NCI-H510A treated with DMSO at 0.1 percent for 48 hours (cell line): ENCODE measurements at regions not wholly inside any gene's neighbourhood (a gene's known extent, or its start where the extent isn't known, plus 50 kb on each side); places are given as distances from the start of the nearest gene placed in this dataset.

Experiments used
- DNase-seq: peaks from one replicate; lab custom pipeline; 2025; lab: John Stamatoyannopoulos, UW

- DNase-seq, result no peak
Measured at GRCh38 chr1:216916890-216917438, 193.7 kb upstream of the ESRRG start.

DNA sequence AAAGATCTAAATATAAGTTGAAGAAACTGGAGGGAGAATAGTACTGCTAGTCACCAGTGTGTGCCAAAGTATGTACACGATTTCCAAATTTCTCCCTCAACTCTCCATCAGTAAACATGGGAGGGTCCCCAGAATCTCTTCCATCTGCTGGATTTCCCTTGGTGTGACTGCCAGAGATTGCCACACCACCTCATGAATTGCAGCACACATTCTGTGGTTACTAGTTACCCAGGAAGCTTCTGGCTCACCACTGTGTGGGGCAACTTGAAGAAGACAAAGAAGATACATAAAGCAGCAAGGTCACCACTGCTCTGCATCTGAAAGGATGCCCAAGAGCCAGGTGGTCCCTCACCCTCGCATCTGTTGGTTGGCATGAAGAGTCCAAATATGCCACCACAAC, 191.7 kb upstream of the ESRRG start:
- no peak for DNase-seq

DNA sequence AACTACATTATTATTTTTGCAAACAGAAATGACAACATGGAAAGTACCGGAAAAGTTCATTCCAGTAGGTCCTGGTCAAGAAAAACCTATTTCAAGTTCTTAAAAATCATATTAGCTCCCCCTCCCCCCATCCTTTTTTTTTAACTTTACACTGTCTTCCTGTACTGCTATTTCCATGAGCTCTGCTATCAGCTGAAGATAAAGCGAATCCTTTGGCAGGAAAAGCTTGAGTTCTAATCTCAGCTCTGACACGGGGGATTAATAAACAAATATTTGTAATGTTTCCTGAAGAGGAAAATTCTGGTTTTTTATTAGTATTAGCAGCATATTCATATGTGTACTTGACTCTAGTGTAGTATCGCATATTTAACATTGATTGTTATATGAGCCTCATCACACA, 190.7 kb upstream of the ESRRG start:
- no peak for DNase-seq

- DNase-seq, result no peak
Measured at GRCh38 chr1:216910081-216910840, 187.0 kb upstream of the ESRRG start.

GRCh38 chr1:216908126-216908525, 184.9 kb upstream of the ESRRG start:
- no peak for DNase-seq

- no peak for DNase-seq
Measured at GRCh38 chr1:216907100-216907499, 183.9 kb upstream of the ESRRG start.

- no peak for DNase-seq
Measured at GRCh38 chr1:216905781-216906180, 182.6 kb upstream of the ESRRG start.

DNA sequence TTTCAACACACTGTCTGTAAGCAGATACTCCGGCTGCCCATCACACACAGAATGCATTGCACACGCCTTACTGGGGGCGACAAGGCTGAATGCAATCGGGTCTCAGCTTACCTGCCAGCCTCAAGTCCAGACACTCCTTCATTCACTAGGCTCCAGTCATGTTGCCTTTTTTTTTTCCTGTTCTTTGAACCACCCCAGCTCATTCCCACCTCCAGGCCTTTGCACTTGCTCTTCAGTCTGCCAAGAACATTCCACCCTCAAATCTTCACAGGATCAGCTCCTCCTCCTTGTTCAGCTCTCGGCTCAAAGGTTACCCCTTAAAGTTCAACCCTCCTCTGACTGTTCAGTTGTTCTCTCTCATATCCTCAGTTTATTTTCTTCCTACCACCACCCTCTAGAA, 181.9 kb upstream of the ESRRG start:
- DNase-seq, result no peak

GRCh38 chr1:216904471-216904870, 181.2 kb upstream of the ESRRG start:
- DNase-seq, result no peak

GRCh38 chr1:216903382-216903740, 180.1 kb upstream of the ESRRG start:
- DNase-seq, result no peak

DNA sequence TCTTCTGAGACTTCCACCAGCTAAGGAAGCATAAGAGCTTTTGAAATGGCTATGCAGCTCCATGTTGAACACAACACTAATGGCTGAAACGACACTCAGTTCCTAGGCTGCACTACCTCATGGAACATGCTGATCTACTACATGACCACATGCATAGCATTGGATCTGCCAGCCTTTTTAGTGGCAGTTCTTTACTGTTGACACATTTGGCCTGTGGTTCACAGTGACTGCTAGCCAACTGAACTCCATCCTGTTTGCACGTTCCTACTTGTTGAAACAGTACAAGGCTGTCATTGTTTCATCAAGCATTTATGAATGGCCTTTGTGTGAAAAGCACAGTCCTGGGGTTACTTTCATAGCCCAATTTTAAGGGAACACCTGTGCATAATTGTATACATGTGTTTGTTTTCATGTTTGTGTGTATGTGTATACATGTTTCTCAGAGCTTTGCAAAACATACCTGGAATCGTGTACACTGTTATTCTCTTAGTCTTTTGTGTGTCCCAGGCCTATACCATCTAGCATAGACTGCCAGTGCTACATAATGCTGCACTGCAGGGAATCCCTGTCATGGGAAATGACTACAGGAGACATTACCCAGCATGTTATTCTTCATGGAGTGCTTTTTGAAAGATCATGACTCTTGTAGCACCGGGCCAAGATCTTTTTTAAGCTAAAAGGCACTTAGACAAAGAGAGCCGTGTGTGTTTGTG, 179.6 kb upstream of the ESRRG start:
- DNase-seq, result no peak

- no peak for DNase-seq
Measured at GRCh38 chr1:216900116-216900620, 176.9 kb upstream of the ESRRG start.

GRCh38 chr1:216898801-216899200, 175.6 kb upstream of the ESRRG start:
- DNase-seq, result no peak

DNA sequence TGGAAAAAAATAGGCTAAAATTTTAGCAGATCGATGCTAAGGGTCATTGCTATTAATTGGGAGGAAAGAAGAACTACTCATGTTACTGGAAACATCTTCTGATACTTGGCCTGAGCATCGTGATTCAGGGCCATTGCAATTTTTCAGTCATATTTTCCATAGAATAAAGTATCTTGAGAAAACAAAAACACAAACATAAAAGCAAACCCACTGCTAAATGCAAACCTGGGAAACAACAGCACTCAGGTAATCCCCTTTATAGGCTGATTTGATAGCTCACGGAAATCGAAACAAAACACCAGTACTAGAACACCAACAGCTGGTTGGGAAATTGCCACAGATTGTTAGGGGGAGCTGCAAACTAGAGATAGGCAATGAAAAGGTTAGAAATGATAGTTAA, 172.9 kb upstream of the ESRRG start:
- no peak for DNase-seq

GRCh38 chr1:216894494-216894893, 171.3 kb upstream of the ESRRG start:
- DNase-seq, result no peak

- DNase-seq, result no peak
Measured at GRCh38 chr1:216892581-216893160, 169.4 kb upstream of the ESRRG start.

- no peak for DNase-seq
Measured at GRCh38 chr1:216890871-216891270, 167.6 kb upstream of the ESRRG start.

- DNase-seq, result no peak
Measured at GRCh38 chr1:216888731-216889130, 165.5 kb upstream of the ESRRG start.

DNA sequence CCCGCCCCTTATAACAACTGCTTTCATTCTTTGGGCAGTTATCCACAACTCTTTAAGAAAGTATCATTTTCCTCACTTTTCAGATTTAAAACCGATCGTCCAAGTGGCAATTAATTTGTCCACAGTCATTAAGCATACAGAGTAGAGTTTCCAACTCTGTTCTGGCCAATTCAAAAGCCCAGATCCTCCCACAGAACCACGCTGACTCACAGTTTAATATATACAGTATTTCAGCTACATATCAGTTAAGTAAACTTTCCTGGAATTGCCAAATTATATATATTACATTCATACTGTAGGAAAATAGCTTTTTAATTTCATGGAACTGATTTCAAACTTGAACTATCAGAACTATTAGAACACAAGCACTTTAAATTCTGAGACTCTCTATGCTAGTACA, 163.8 kb upstream of the ESRRG start:
- no peak for DNase-seq

DNA sequence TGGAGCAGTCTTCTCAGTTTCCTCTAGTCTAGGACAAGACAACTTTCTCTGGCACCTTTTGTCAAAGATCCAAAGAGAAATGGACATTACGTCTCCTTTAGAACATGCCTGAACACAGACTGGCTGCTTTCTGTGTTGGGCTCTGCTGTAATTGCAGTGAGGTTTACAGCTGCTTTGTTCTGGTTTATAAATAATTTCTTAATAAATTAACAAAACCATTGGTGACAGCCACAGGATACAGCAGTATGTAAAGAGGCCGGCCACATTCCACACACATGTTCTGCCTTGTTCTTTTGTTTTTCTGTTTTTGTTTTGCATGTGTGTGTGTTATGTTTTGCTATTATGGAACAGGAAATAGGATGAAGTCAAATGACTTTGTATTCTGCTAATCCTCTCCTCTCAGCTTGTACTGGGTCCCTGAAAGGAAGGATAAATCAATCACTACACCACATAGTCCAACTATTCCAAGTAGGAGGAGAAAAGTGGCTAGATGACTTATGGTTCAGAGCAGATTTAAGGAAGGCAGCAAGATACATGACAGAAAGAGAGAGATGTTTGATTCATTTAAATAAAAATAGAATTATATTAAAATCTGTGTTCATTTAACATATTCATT, 161.5 kb upstream of the ESRRG start:
- no peak for DNase-seq

- DNase-seq, result no peak
Measured at GRCh38 chr1:216883518-216883917, 160.3 kb upstream of the ESRRG start.

- no peak for DNase-seq
Measured at GRCh38 chr1:216881695-216882094, 158.5 kb upstream of the ESRRG start.
